ENCODE measurements at regions not wholly inside any gene's neighbourhood (a gene's known extent, or its start where the extent isn't known, plus 50 kb on each side); places are given as distances from the start of the nearest gene placed in this dataset.

DNA sequence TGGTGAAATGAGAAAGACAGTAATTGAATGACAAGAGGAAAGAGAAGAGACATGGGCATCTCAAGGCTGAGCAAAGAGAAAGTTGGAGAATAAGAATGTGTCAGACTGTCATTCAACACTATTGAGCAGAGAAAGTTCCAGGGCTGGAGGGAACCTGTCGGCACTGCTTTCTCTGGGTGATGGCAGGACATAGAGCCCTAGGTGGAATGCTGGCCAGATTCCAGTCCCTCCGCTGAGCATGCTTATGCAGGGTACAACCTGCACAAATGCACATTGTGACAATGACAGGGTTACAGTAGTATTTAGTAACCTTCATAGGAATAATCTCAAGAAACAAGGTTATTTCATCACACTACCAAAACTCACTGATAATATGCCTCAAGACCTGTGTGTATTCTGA lies 582.8 kb downstream of the ADCYAP1 start:
- TF ChIP-seq CTCF (conservative IDR thresholded peaks at IDR 0.05; ENCODE audit: low read depth): no peak
- POLR2A ChIA-PET (ENCODE audit: low non-redundant PET): no interaction called here
- no peak overlapping the region for H3K27ac ChIP-seq
- CTCF ChIA-PET: no interaction called here
- no peak for DNase-seq (ENCODE audit: low spot score)

GRCh38 chr18:1488394-1488793 lies 583.7 kb downstream of the ADCYAP1 start:
- POLR2A ChIA-PET (ENCODE audit: low non-redundant PET): no interaction called here
- H3K27ac ChIP-seq: no peak overlapping the region
- no peak for TF ChIP-seq CTCF (conservative IDR thresholded peaks at IDR 0.05; ENCODE audit: low read depth)
- CTCF ChIA-PET: no interaction called here
- DNase-seq (ENCODE audit: low spot score): no peak

- DNase-seq (ENCODE audit: low spot score): no peak
- CTCF ChIA-PET: no interaction called here
- no peak overlapping the region for H3K27ac ChIP-seq
- POLR2A ChIA-PET (ENCODE audit: low non-redundant PET): no interaction called here
- no peak for TF ChIP-seq CTCF (conservative IDR thresholded peaks at IDR 0.05; ENCODE audit: low read depth)
Measured at GRCh38 chr18:1488957-1489356, 584.3 kb downstream of the ADCYAP1 start.

DNA sequence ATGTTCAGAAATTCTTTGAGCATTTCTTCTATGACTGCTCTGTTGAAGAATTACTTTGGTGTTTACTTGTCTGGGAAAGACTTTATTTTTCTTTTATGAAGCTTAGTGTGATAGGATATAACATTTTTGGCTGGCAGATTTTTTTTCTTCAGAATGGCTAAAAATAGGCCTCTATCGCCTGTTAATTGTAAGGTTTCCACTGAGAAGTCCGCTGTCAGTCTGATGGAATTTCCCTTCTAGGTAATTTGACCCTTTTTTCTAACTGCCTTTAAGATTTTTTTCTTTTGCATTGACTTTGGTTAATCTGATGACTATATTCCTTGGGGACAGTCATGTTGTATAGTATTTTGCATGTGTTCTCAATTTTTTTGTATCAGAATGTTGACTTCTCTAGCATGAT lies 590.7 kb downstream of the ADCYAP1 start:
- H3K27ac ChIP-seq: no peak overlapping the region
- DNase-seq (ENCODE audit: low spot score): no peak
- POLR2A ChIA-PET (ENCODE audit: low non-redundant PET): no interaction called here
- TF ChIP-seq CTCF (conservative IDR thresholded peaks at IDR 0.05; ENCODE audit: low read depth): no peak
- CTCF ChIA-PET: no interaction called here

DNA sequence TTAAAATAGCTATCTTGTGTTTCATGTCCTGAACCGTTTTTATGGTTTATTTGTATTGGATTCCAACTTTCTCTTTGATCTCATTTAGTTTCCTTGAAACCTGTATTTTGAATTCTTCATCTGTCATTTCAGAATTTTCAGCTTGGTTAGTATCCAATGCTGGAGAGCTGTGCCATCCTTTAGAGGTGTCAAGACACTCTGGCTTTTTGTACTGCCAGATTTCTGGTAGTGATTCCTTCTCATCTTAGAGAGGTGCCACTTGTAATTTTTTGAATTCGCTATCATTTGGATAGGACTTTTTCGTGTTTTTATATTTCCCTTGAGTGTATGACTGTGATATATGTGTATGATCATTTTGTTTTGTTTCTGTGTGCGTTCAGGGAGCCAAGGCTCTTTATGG lies 591.4 kb downstream of the ADCYAP1 start:
- TF ChIP-seq CTCF (conservative IDR thresholded peaks at IDR 0.05; ENCODE audit: low read depth): no peak
- ChIA-PET POLR2A (ENCODE audit: low non-redundant PET) (no interaction called here), CTCF (no interaction called here)
- no peak overlapping the region for H3K27ac ChIP-seq
- DNase-seq (ENCODE audit: low spot score): no peak

- no peak for DNase-seq (ENCODE audit: low spot score)
- no peak for TF ChIP-seq CTCF (conservative IDR thresholded peaks at IDR 0.05; ENCODE audit: low read depth)
- no peak overlapping the region for H3K27ac ChIP-seq
- POLR2A ChIA-PET (ENCODE audit: low non-redundant PET): no interaction called here
- CTCF ChIA-PET: interaction anchor here (0.7 kb wide), 1 partner anchor 1052 kb away, joined by 4 read pairs; no protein-coding TSS in a partner anchor
Measured at GRCh38 chr18:1498216-1498615, 593.5 kb downstream of the ADCYAP1 start.

DNA sequence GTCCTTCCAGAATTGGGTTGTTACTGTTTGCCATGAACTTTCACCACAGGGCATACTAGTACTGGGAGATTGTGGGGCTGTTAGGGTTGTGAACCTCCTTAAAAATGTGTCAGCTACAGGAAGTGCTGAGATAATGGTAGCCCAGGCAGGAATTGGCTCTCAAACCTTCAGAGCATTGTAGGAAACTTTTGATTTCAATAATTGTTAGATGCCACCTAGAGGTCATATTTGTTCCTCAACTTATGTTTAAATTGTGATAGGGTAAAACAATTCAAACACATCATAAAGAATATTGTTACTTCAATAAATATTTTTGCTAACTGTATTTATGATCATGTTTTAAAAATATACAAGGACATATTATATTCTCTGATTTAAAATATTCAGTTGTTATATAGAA lies 594.6 kb downstream of the ADCYAP1 start:
- no peak for TF ChIP-seq CTCF (conservative IDR thresholded peaks at IDR 0.05; ENCODE audit: low read depth)
- DNase-seq (ENCODE audit: low spot score): no peak
- POLR2A ChIA-PET (ENCODE audit: low non-redundant PET): no interaction called here
- CTCF ChIA-PET: no interaction called here
- H3K27ac ChIP-seq: no peak overlapping the region
